G401 (cell line): ENCODE measurements at regions not wholly inside any gene's neighbourhood (a gene's known extent, or its start where the extent isn't known, plus 50 kb on each side); places are given as distances from the start of the nearest gene placed in this dataset.

Source experiments
- DNase-seq: peaks from one replicate; pipeline ENCODE4 v3.0.0-alpha.2; 2015; ENCODE audit warnings: low spot score
- in situ Hi-C: cut with HindIII; loops from 2 replicates; pipeline ENCODE4 v1.10.0; 2016; ENCODE audit warnings: low sequenced_read_pairs, mixed read lengths

GRCh38 chr7:41331194-41331593, 371.7 kb downstream of the INHBA start:
- in situ Hi-C loops = no loop called here
- DNase-seq = no peak

GRCh38 chr7:41328544-41328943, 374.3 kb downstream of the INHBA start:
- in situ Hi-C loops = no loop called here

GRCh38 chr7:41328131-41328530, 374.8 kb downstream of the INHBA start:
- in situ Hi-C loops = no loop called here
- no peak for DNase-seq

More at GRCh38 chr7:41328544-41328943, 374.3 kb downstream of the INHBA start:
- no peak for DNase-seq

GRCh38 chr7:41326616-41327015, 376.3 kb downstream of the INHBA start:
- no peak for DNase-seq
- in situ Hi-C loops = no loop called here

- in situ Hi-C loops = no loop called here
- no peak for DNase-seq
Measured at GRCh38 chr7:41323806-41324205, 379.1 kb downstream of the INHBA start.

GRCh38 chr7:41319581-41319980, 383.3 kb downstream of the INHBA start:
- in situ Hi-C loops = no loop called here

GRCh38 chr7:41316410-41316809, 386.5 kb downstream of the INHBA start:
- no peak for DNase-seq
- in situ Hi-C loops = no loop called here

More at GRCh38 chr7:41319581-41319980, 383.3 kb downstream of the INHBA start:
- DNase-seq = no peak

GRCh38 chr7:41315764-41316163, 387.1 kb downstream of the INHBA start:
- DNase-seq = no peak
- in situ Hi-C loops = no loop called here

GRCh38 chr7:41313171-41313570, 389.7 kb downstream of the INHBA start:
- in situ Hi-C loops = no loop called here
- DNase-seq = no peak

- in situ Hi-C loops = no loop called here
- DNase-seq = no peak
Measured at GRCh38 chr7:41312235-41312634, 390.7 kb downstream of the INHBA start.

- DNase-seq = no peak
- in situ Hi-C loops = no loop called here
Measured at GRCh38 chr7:41311301-41311700, 391.6 kb downstream of the INHBA start.

- no peak for DNase-seq
- in situ Hi-C loops = no loop called here
Measured at GRCh38 chr7:41306486-41306885, 396.4 kb downstream of the INHBA start.

- DNase-seq = no peak
Measured at GRCh38 chr7:41305001-41305400, 397.9 kb downstream of the INHBA start.

GRCh38 chr7:41303709-41304108, 399.2 kb downstream of the INHBA start:
- DNase-seq = no peak
- in situ Hi-C loops = no loop called here

More at GRCh38 chr7:41305001-41305400, 397.9 kb downstream of the INHBA start:
- in situ Hi-C loops = no loop called here

- in situ Hi-C loops = no loop called here
- DNase-seq = no peak
Measured at GRCh38 chr7:41298409-41298808, 404.5 kb downstream of the INHBA start.

- in situ Hi-C loops = no loop called here
- DNase-seq = no peak
Measured at GRCh38 chr7:41297166-41297565, 405.7 kb downstream of the INHBA start.

GRCh38 chr7:41295455-41295815, 407.5 kb downstream of the INHBA start:
- in situ Hi-C loops = no loop called here
- no peak for DNase-seq

- in situ Hi-C loops = no loop called here
- DNase-seq = no peak
Measured at GRCh38 chr7:41294556-41295454, 408.1 kb downstream of the INHBA start.

- no peak for DNase-seq
- in situ Hi-C loops = no loop called here
Measured at GRCh38 chr7:41292487-41292886, 410.4 kb downstream of the INHBA start.

GRCh38 chr7:41287559-41288335, 415.1 kb downstream of the INHBA start:
- DNase-seq = no peak
- in situ Hi-C loops = no loop called here
